ENCODE measurements at regions not wholly inside any gene's neighbourhood (a gene's known extent, or its start where the extent isn't known, plus 50 kb on each side); places are given as distances from the start of the nearest gene placed in this dataset.
"Not testable (repeated sequence)": the region's sequence is repeated elsewhere in the genome, so short reads cannot be mapped to it uniquely, and the experiment has no call there.

- no peak for DNase-seq
- H3K4me1 Mint-ChIP-seq: no peaks in the 10 kb centered on the region
- intact Hi-C loops (cut with micrococcal nuclease): no loop called here
- H3K36me3 Mint-ChIP-seq (ENCODE audit: low read depth): no peaks in the 10 kb centered on the region
- TF ChIP-seq CTCF (IDR thresholded peaks at IDR 0.05): no peak
- no peak overlapping the region for H3K27ac Mint-ChIP-seq
- H3K27me3 Mint-ChIP-seq: peaks cover 3% of the 10 kb centered on the region
- H3K4me3 Mint-ChIP-seq: no peak overlapping the region
- ChIA-PET CTCF (no interaction called here), POLR2A (no interaction called here)
- H3K9me3 Mint-ChIP-seq: no peaks in the 10 kb centered on the region
- ATAC-seq (ENCODE audit: low read depth): no peak
Measured at GRCh38 chr5:126003309-126003708, 419.9 kb upstream of the GRAMD2B start.

GRCh38 chr5:126004636-126005035 lies 418.6 kb upstream of the GRAMD2B start:
- Mint-ChIP-seq H3K27ac (no peak overlapping the region), H3K4me1 (no peaks in the 10 kb centered on the region), H3K27me3 (peaks cover 2% of the 10 kb centered on the region), H3K36me3 (ENCODE audit: low read depth) (no peaks in the 10 kb centered on the region), H3K4me3 (no peak overlapping the region), H3K9me3 (no peaks in the 10 kb centered on the region)
- ChIA-PET POLR2A (no interaction called here), CTCF (no interaction called here)
- ATAC-seq (ENCODE audit: low read depth): no peak
- intact Hi-C loops (cut with micrococcal nuclease): no loop called here
- TF ChIP-seq CTCF (IDR thresholded peaks at IDR 0.05): no peak
- no peak for DNase-seq

GRCh38 chr5:126007841-126008240 lies 415.4 kb upstream of the GRAMD2B start:
- Mint-ChIP-seq H3K9me3 (no peaks in the 10 kb centered on the region), H3K27ac (no peak overlapping the region), H3K36me3 (ENCODE audit: low read depth) (no peaks in the 10 kb centered on the region), H3K27me3 (peaks cover 2% of the 10 kb centered on the region), H3K4me3 (no peak overlapping the region), H3K4me1 (no peaks in the 10 kb centered on the region)
- CTCF ChIA-PET: no interaction called here
- DNase-seq (no peak), ATAC-seq (ENCODE audit: low read depth) (no peak)
- POLR2A ChIA-PET: no interaction called here
- TF ChIP-seq CTCF (IDR thresholded peaks at IDR 0.05): no peak
- intact Hi-C loops (cut with micrococcal nuclease): no loop called here

- no peak for TF ChIP-seq CTCF (IDR thresholded peaks at IDR 0.05)
- intact Hi-C loops (cut with micrococcal nuclease): no loop called here
- Mint-ChIP-seq H3K36me3 (ENCODE audit: low read depth) (no peaks in the 10 kb centered on the region), H3K27ac (no peak overlapping the region), H3K4me1 (no peaks in the 10 kb centered on the region), H3K27me3 (peaks cover 6% of the 10 kb centered on the region), H3K4me3 (no peak overlapping the region), H3K9me3 (no peaks in the 10 kb centered on the region)
- no peak for DNase-seq
- CTCF ChIA-PET: no interaction called here
- no peak for ATAC-seq (ENCODE audit: low read depth)
- POLR2A ChIA-PET: no interaction called here
Measured at GRCh38 chr5:126009566-126009965, 413.6 kb upstream of the GRAMD2B start.

- H3K27me3 Mint-ChIP-seq; H3K9me3 Mint-ChIP-seq; DNase-seq; intact Hi-C loops (cut with micrococcal nuclease); H3K36me3 Mint-ChIP-seq (ENCODE audit: low read depth); POLR2A ChIA-PET; H3K4me1 Mint-ChIP-seq; H3K4me3 Mint-ChIP-seq; ATAC-seq (ENCODE audit: low read depth); H3K27ac Mint-ChIP-seq: not testable (repeated sequence)
- CTCF ChIA-PET: interaction anchor here (0.7 kb wide), 1 partner anchor 31 kb away, joined by 3 read pairs; no protein-coding TSS in a partner anchor
Measured at GRCh38 chr5:126011526-126011925, 411.7 kb upstream of the GRAMD2B start.

GRCh38 chr5:126014676-126015075 lies 408.5 kb upstream of the GRAMD2B start:
- ChIA-PET POLR2A (no interaction called here), CTCF (no interaction called here)
- Mint-ChIP-seq H3K4me3 (no peak overlapping the region), H3K27ac (no peak overlapping the region), H3K9me3 (no peaks in the 10 kb centered on the region), H3K36me3 (ENCODE audit: low read depth) (no peaks in the 10 kb centered on the region), H3K4me1 (no peaks in the 10 kb centered on the region), H3K27me3 (peaks cover 6% of the 10 kb centered on the region)
- TF ChIP-seq CTCF (IDR thresholded peaks at IDR 0.05): no peak
- intact Hi-C loops (cut with micrococcal nuclease): no loop called here
- DNase-seq (no peak), ATAC-seq (ENCODE audit: low read depth) (no peak)
